ENCODE measurements at regions not wholly inside any gene's neighbourhood (a gene's known extent, or its start where the extent isn't known, plus 50 kb on each side); places are given as distances from the start of the nearest gene placed in this dataset.

GRCh38 chr18:6542296-6542695 is 127.6 kb upstream of the L3MBTL4 start:
- no peaks in the 10 kb centered on the region for H3K36me3 Mint-ChIP-seq (ENCODE audit: low read depth)
- DNase-seq: no peak
- intact Hi-C loops (cut with micrococcal nuclease): no loop called here
- CTCF ChIA-PET: interaction anchor here (1.1 to 2.1 kb wide), 2 partner anchors 23 to 344 kb away, joined by 3 to 9 read pairs; no protein-coding TSS in a partner anchor
- H3K4me3 Mint-ChIP-seq: no peak overlapping the region
- H3K4me1 Mint-ChIP-seq (ENCODE audit: low read depth): no peaks in the 10 kb centered on the region
- H3K9me3 Mint-ChIP-seq: no peaks in the 10 kb centered on the region
- H3K27me3 Mint-ChIP-seq (ENCODE audit: low read depth): no peaks in the 10 kb centered on the region
- no peak overlapping the region for H3K27ac Mint-ChIP-seq

- no peaks in the 10 kb centered on the region for H3K27me3 Mint-ChIP-seq (ENCODE audit: low read depth)
- H3K36me3 Mint-ChIP-seq (ENCODE audit: low read depth): no peaks in the 10 kb centered on the region
- CTCF ChIA-PET: interaction anchor here (0.6 to 2.1 kb wide), 5 partner anchors 22 to 634 kb away, joined by 3 to 9 read pairs (median 3); no protein-coding TSS in a partner anchor
- no peak for DNase-seq
- H3K9me3 Mint-ChIP-seq: no peaks in the 10 kb centered on the region
- no peaks in the 10 kb centered on the region for H3K4me1 Mint-ChIP-seq (ENCODE audit: low read depth)
- intact Hi-C loops (cut with micrococcal nuclease): loop anchor here (1.0 kb wide), 1 partner anchor 343 kb away; no protein-coding TSS in a partner anchor
- H3K27ac Mint-ChIP-seq: no peak overlapping the region
- no peak overlapping the region for H3K4me3 Mint-ChIP-seq
Measured at GRCh38 chr18:6543330-6543908, 128.7 kb upstream of the L3MBTL4 start.

- DNase-seq: no peak
- CTCF ChIA-PET: no interaction called here
- Mint-ChIP-seq H3K9me3 (no peaks in the 10 kb centered on the region), H3K27ac (no peak overlapping the region), H3K4me3 (no peak overlapping the region), H3K36me3 (ENCODE audit: low read depth) (no peaks in the 10 kb centered on the region), H3K4me1 (ENCODE audit: low read depth) (no peaks in the 10 kb centered on the region), H3K27me3 (ENCODE audit: low read depth) (no peaks in the 10 kb centered on the region)
- intact Hi-C loops (cut with micrococcal nuclease): no loop called here
Measured at GRCh38 chr18:6546229-6546628, 131.5 kb upstream of the L3MBTL4 start.

GRCh38 chr18:6547476-6547875 is 132.8 kb upstream of the L3MBTL4 start:
- no peak overlapping the region for H3K27ac Mint-ChIP-seq

GRCh38 chr18:6553234-6553900 is 138.7 kb upstream of the L3MBTL4 start:
- no peaks in the 10 kb centered on the region for H3K27me3 Mint-ChIP-seq (ENCODE audit: low read depth)
- H3K9me3 Mint-ChIP-seq: no peaks in the 10 kb centered on the region
- H3K36me3 Mint-ChIP-seq (ENCODE audit: low read depth): no peaks in the 10 kb centered on the region
- intact Hi-C loops (cut with micrococcal nuclease): no loop called here
- H3K4me1 Mint-ChIP-seq (ENCODE audit: low read depth): no peaks in the 10 kb centered on the region
- CTCF ChIA-PET: no interaction called here
- no peak overlapping the region for H3K4me3 Mint-ChIP-seq
- DNase-seq: no peak
- no peak overlapping the region for H3K27ac Mint-ChIP-seq

More at GRCh38 chr18:6547476-6547875, 132.8 kb upstream of the L3MBTL4 start:
- intact Hi-C loops (cut with micrococcal nuclease): no loop called here
- H3K9me3 Mint-ChIP-seq: no peaks in the 10 kb centered on the region
- H3K36me3 Mint-ChIP-seq (ENCODE audit: low read depth): no peaks in the 10 kb centered on the region
- no peak for DNase-seq
- no peak overlapping the region for H3K4me3 Mint-ChIP-seq
- CTCF ChIA-PET: interaction anchor here (0.9 kb wide), 1 partner anchor 9 kb away, joined by 3 read pairs; no protein-coding TSS in a partner anchor
- H3K4me1 Mint-ChIP-seq (ENCODE audit: low read depth): no peaks in the 10 kb centered on the region
- no peaks in the 10 kb centered on the region for H3K27me3 Mint-ChIP-seq (ENCODE audit: low read depth)

- H3K4me3 Mint-ChIP-seq: no peak overlapping the region
- no peaks in the 10 kb centered on the region for H3K9me3 Mint-ChIP-seq
- CTCF ChIA-PET: no interaction called here
- intact Hi-C loops (cut with micrococcal nuclease): no loop called here
- no peaks in the 10 kb centered on the region for H3K36me3 Mint-ChIP-seq (ENCODE audit: low read depth)
- no peaks in the 10 kb centered on the region for H3K4me1 Mint-ChIP-seq (ENCODE audit: low read depth)
- peaks cover 4% of the 10 kb centered on the region for H3K27me3 Mint-ChIP-seq (ENCODE audit: low read depth)
- no peak for DNase-seq
- no peak overlapping the region for H3K27ac Mint-ChIP-seq
Measured at GRCh38 chr18:6557057-6557769, 142.5 kb upstream of the L3MBTL4 start.

- H3K4me3 Mint-ChIP-seq: no peak overlapping the region
- H3K9me3 Mint-ChIP-seq: no peaks in the 10 kb centered on the region
- no peak for DNase-seq
- no peak overlapping the region for H3K27ac Mint-ChIP-seq
- no peaks in the 10 kb centered on the region for H3K4me1 Mint-ChIP-seq (ENCODE audit: low read depth)
- intact Hi-C loops (cut with micrococcal nuclease): no loop called here
- peaks cover 4% of the 10 kb centered on the region for H3K27me3 Mint-ChIP-seq (ENCODE audit: low read depth)
- CTCF ChIA-PET: no interaction called here
- no peaks in the 10 kb centered on the region for H3K36me3 Mint-ChIP-seq (ENCODE audit: low read depth)
Measured at GRCh38 chr18:6557770-6558248, 143.1 kb upstream of the L3MBTL4 start.

- peaks cover 8% of the 10 kb centered on the region for H3K27me3 Mint-ChIP-seq (ENCODE audit: low read depth)
- H3K27ac Mint-ChIP-seq: no peak overlapping the region
- no peaks in the 10 kb centered on the region for H3K4me1 Mint-ChIP-seq (ENCODE audit: low read depth)
- H3K36me3 Mint-ChIP-seq (ENCODE audit: low read depth): no peaks in the 10 kb centered on the region
- intact Hi-C loops (cut with micrococcal nuclease): no loop called here
- no peak for DNase-seq
- H3K9me3 Mint-ChIP-seq: no peaks in the 10 kb centered on the region
- no peak overlapping the region for H3K4me3 Mint-ChIP-seq
- CTCF ChIA-PET: interaction anchor here (0.6 kb wide), 1 partner anchor 62 kb away, joined by 3 read pairs; no protein-coding TSS in a partner anchor
Measured at GRCh38 chr18:6558446-6559156, 143.9 kb upstream of the L3MBTL4 start.

GRCh38 chr18:6559296-6559695 is 144.6 kb upstream of the L3MBTL4 start:
- intact Hi-C loops (cut with micrococcal nuclease): no loop called here
- Mint-ChIP-seq H3K27ac (no peak overlapping the region), H3K4me3 (no peak overlapping the region), H3K36me3 (ENCODE audit: low read depth) (no peaks in the 10 kb centered on the region), H3K9me3 (no peaks in the 10 kb centered on the region), H3K4me1 (ENCODE audit: low read depth) (no peaks in the 10 kb centered on the region), H3K27me3 (ENCODE audit: low read depth) (peaks cover 8% of the 10 kb centered on the region)
- CTCF ChIA-PET: interaction anchor here (0.6 kb wide), 1 partner anchor 61 kb away, joined by 3 read pairs; no protein-coding TSS in a partner anchor
- DNase-seq: no peak

- Mint-ChIP-seq H3K4me3 (no peak overlapping the region), H3K27me3 (ENCODE audit: low read depth) (peaks cover 8% of the 10 kb centered on the region), H3K27ac (no peak overlapping the region), H3K36me3 (ENCODE audit: low read depth) (no peaks in the 10 kb centered on the region), H3K4me1 (ENCODE audit: low read depth) (no peaks in the 10 kb centered on the region), H3K9me3 (no peaks in the 10 kb centered on the region)
- no peak for DNase-seq
- intact Hi-C loops (cut with micrococcal nuclease): no loop called here
- CTCF ChIA-PET: interaction anchor here (0.6 kb wide), 1 partner anchor 155 kb away, joined by 4 read pairs; no protein-coding TSS in a partner anchor
Measured at GRCh38 chr18:6561016-6561415, 146.3 kb upstream of the L3MBTL4 start.

GRCh38 chr18:6561420-6561861 is 146.7 kb upstream of the L3MBTL4 start:
- DNase-seq: no peak
- Mint-ChIP-seq H3K4me1 (ENCODE audit: low read depth) (no peaks in the 10 kb centered on the region), H3K36me3 (ENCODE audit: low read depth) (no peaks in the 10 kb centered on the region), H3K27ac (no peak overlapping the region), H3K27me3 (ENCODE audit: low read depth) (peaks cover 8% of the 10 kb centered on the region), H3K9me3 (no peaks in the 10 kb centered on the region), H3K4me3 (no peak overlapping the region)
- intact Hi-C loops (cut with micrococcal nuclease): no loop called here
- CTCF ChIA-PET: no interaction called here

- Mint-ChIP-seq H3K27me3 (ENCODE audit: low read depth) (peaks cover 8% of the 10 kb centered on the region), H3K36me3 (ENCODE audit: low read depth) (no peaks in the 10 kb centered on the region), H3K4me3 (no peak overlapping the region), H3K4me1 (ENCODE audit: low read depth) (no peaks in the 10 kb centered on the region), H3K9me3 (no peaks in the 10 kb centered on the region), H3K27ac (no peak overlapping the region)
- DNase-seq: no peak
- CTCF ChIA-PET: no interaction called here
- intact Hi-C loops (cut with micrococcal nuclease): no loop called here
Measured at GRCh38 chr18:6561862-6562291, 147.2 kb upstream of the L3MBTL4 start.
